ENCODE measurements at regions not wholly inside any gene's neighbourhood (a gene's known extent, or its start where the extent isn't known, plus 50 kb on each side); places are given as distances from the start of the nearest gene placed in this dataset.

- TF ChIP-seq MITF (IDR thresholded peaks at IDR 0.05) (no peak), ARID4B (CRISPR knock-in tag; IDR thresholded peaks at IDR 0.05) (no peak)
Measured at GRCh38 chr16:52786091-52786490, 239.1 kb upstream of the TOX3 start (continued).

- TF ChIP-seq ZNF41 (CRISPR knock-in tag; conservative IDR thresholded peaks at IDR 0.05), result no peak
- TF ChIP-seq SFPQ (IDR thresholded peaks at IDR 0.05; ENCODE audit: low read depth, low read length), result no peak
- TF ChIP-seq MED1 (CRISPR knock-in tag; IDR thresholded peaks at IDR 0.05; ENCODE audit: borderline replicate concordance), result no peak
- TF ChIP-seq SRSF9 (IDR thresholded peaks at IDR 0.05; ENCODE audit: borderline replicate concordance, low read depth, low read length), result no peak
- TF ChIP-seq ZBTB9 (CRISPR knock-in tag; IDR thresholded peaks at IDR 0.05), result no peak
- no peak for TF ChIP-seq SMC3 (conservative IDR thresholded peaks at IDR 0.05; ENCODE audit: insufficient read depth, low read depth, low read length)
- no peak for TF ChIP-seq NR2C2 (CRISPR knock-in tag; IDR thresholded peaks at IDR 0.05)
- no peak for TF ChIP-seq NR2C2 (tag; IDR thresholded peaks at IDR 0.05)
- TF ChIP-seq MCM2 (IDR thresholded peaks at IDR 0.05; ENCODE audit: low read depth), result no peak
- DNase-seq (ENCODE audit: extremely low read depth in 1 of 4, low spot score in 3 of 4), result no peak
- Histone ChIP-seq H3K9me3 (replicated peaks; ENCODE audit: control insufficient read depth, insufficient read depth, low read depth, low read length) (no peaks in the 10 kb centered on the region), H3K9me1 (ENCODE audit: control insufficient read depth, insufficient read depth, low read length) (no peaks in the 10 kb centered on the region), H4K20me1 (replicated peaks; ENCODE audit: control insufficient read depth, insufficient read depth, low read length) (no peaks in the 10 kb centered on the region), H3K9ac (ENCODE audit: insufficient read depth in 1 of 2, low read depth in 2 of 2, low read length in 2 of 2) (no peak overlapping the region), H3K4me1 (replicated peaks in 1 of 2; ENCODE audit: control insufficient read depth in 2 of 2, insufficient read depth in 2 of 2, low read length in 2 of 2) (no peaks in the 10 kb centered on the region), H3K79me2 (ENCODE audit: control insufficient read depth, insufficient read depth, low read length) (no peaks in the 10 kb centered on the region), H3K4me3 (no peak overlapping the region), H3K4me2 (ENCODE audit: insufficient read depth, low read length) (no peak overlapping the region), H3K27me3 (ENCODE audit: control insufficient read depth in 2 of 2, insufficient read depth in 2 of 2, low read length in 2 of 2) (no peaks in the 10 kb centered on the region), H3K27ac (ENCODE audit: extremely low read depth, low read depth, low read length) (no peak overlapping the region), H3K36me3 (ENCODE audit: control insufficient read depth, insufficient read depth, low read length) (no peaks in the 10 kb centered on the region), H2AFZ (ENCODE audit: low read depth, low read length) (no peak overlapping the region)
- ATAC-seq, result no peak
- in situ Hi-C loops (cut with MboI), result no loop called here
- intact Hi-C loops (cut with micrococcal nuclease), result no loop called here
- BruUV-seq (replicated peaks), result no TSS peak
- CTCF ChIA-PET (ENCODE audit: low intra/inter-chr PET ratio), result no interaction called here
- POLR2A ChIA-PET, result no interaction called here
- no peak for FAIRE-seq
- WGBS (ENCODE audit: insufficient coverage, low coverage, missing lambda C conversion rate), result 0% methylated on average over 4 of the region's 4 CpGs
Measured at GRCh38 chr16:52785653-52786052, 238.7 kb upstream of the TOX3 start.
